ENCODE measurements at regions not wholly inside any gene's neighbourhood (a gene's known extent, or its start where the extent isn't known, plus 50 kb on each side); places are given as distances from the start of the nearest gene placed in this dataset.

DNA sequence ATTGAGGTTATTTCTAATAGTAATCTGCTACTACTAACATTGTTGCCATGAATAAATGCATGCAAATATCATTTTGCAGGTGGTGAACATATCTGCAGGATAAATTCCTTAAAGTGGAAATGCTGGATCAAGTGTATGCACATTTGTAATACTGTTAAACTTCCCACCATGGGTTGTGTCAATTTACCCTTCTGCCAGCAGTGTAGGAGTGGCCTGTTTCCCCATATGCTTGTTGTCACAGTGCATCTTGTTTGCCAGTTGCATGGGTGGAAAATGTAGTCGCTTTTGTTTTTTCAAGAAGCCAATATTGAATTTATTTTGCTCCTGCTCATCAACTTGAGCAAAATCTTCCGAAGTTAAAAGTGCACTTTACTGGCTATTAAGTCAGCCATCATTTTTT, 139.0 kb upstream of the ACKR3 start:
- DNase-seq (ENCODE audit: extremely low read depth, insufficient read length) = no peak
- H3K4me3 ChIP-seq (replicated peaks; ENCODE audit: low read depth, low read length) = no peak overlapping the region
- H3K27me3 ChIP-seq (replicated peaks; ENCODE audit: control insufficient read depth, insufficient read depth, low read length) = no peaks in the 10 kb centered on the region
- no peaks in the 10 kb centered on the region for H3K36me3 ChIP-seq (ENCODE audit: control insufficient read depth, insufficient read depth, low read length)
- TF ChIP-seq, protein P1, sequence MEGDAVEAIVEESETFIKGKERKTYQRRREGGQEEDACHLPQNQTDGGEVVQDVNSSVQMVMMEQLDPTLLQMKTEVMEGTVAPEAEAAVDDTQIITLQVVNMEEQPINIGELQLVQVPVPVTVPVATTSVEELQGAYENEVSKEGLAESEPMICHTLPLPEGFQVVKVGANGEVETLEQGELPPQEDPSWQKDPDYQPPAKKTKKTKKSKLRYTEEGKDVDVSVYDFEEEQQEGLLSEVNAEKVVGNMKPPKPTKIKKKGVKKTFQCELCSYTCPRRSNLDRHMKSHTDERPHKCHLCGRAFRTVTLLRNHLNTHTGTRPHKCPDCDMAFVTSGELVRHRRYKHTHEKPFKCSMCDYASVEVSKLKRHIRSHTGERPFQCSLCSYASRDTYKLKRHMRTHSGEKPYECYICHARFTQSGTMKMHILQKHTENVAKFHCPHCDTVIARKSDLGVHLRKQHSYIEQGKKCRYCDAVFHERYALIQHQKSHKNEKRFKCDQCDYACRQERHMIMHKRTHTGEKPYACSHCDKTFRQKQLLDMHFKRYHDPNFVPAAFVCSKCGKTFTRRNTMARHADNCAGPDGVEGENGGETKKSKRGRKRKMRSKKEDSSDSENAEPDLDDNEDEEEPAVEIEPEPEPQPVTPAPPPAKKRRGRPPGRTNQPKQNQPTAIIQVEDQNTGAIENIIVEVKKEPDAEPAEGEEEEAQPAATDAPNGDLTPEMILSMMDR (IDR thresholded peaks at IDR 0.05; ENCODE audit: insufficient read depth, low read length, poor library complexity, severe bottlenecking) = no peak

DNA sequence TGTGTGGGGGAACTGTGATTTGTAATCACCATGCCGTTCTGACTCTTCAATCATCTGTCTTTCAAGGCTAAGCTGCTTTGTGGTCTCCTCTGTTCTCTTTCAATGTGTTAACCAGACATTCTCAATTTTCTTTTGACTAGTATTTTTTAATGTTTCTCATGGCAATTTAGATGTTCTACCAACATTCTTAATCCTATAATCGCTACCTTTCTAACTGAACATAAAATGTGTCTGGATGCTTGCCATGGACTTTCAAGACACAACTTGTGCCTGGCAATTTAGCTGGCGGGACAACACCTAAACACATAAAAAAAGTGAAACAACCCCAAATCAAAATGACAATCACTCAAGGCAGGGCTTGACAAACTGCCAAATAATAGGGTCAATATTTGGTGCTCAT, 135.0 kb upstream of the ACKR3 start:
- no peak for DNase-seq (ENCODE audit: extremely low read depth, insufficient read length)
- no peaks in the 10 kb centered on the region for H3K27me3 ChIP-seq (replicated peaks; ENCODE audit: control insufficient read depth, insufficient read depth, low read length)
- TF ChIP-seq, protein P1 (IDR thresholded peaks at IDR 0.05; ENCODE audit: insufficient read depth, low read length, poor library complexity, severe bottlenecking) = no peak

DNA sequence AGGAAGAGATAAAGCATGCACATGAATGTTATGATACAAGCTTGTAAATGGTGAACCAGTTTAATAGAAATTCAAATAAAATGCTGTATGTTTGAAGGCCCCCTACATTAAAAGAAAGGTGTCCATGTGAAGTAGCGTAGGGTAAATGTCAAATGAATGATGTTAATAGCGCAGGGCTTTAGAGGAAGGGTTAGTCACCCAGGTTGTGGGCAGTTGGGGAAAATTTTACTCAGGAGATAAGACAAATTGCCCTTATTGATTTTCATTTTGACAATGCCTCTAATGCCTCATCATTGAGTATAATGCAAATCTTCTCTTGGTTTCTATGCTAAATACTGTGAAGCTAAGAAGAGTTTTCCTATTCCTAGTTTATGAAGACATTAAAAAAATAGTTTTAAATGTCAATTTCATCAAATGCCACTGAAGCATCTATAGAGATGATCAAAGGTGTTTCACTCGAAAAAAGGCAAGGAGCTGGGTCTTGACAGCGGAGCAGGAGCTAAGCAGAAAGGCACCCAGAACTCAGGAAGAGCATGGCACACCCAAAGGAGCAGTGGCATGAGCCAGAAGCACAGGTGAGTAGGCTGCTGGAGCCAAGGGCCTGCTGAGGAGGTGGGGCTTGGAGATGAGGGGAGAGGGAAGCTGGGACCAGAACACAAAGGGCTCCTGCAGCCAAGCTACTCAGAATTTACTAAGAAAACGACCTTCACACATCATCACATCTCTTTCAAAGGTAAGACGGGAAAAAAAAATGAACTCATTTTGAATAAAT, 129.3 kb upstream of the ACKR3 start:
- H3K4me3 ChIP-seq (replicated peaks; ENCODE audit: low read depth, low read length) = no peak overlapping the region
- H3K27me3 ChIP-seq (replicated peaks; ENCODE audit: control insufficient read depth, insufficient read depth, low read length) = no peaks in the 10 kb centered on the region; the same call in 1 of the 2 replicates
- DNase-seq (ENCODE audit: extremely low read depth, insufficient read length) = no peak
- TF ChIP-seq, protein P1 (IDR thresholded peaks at IDR 0.05; ENCODE audit: insufficient read depth, low read length, poor library complexity, severe bottlenecking) = no peak
- H3K36me3 ChIP-seq (ENCODE audit: control insufficient read depth, insufficient read depth, low read length) = no peaks in the 10 kb centered on the region

More for the DNA sequence above, 135.0 kb upstream of the ACKR3 start:
- Histone ChIP-seq H3K4me3 (replicated peaks; ENCODE audit: low read depth, low read length) (no peak overlapping the region), H3K36me3 (ENCODE audit: control insufficient read depth, insufficient read depth, low read length) (no peaks in the 10 kb centered on the region)

DNA sequence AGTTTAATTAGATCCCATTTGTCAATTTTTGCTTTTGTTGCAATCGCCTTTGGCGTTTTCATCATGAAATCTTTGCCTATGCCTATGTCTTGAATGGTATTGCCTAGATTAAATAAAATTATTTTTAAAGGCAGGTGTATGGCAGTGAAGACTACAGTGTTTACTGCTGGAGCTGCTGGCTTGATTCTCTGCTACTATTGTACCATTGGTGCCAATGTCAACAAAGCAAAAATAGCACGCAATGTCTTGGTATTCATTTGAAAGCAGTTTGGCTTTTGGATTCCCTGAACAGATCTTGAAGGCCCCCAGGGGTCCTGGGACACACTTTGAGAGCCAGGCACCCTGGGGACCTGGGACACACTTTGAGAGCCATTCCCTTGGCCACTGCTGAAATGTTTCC, 125.4 kb upstream of the ACKR3 start:
- TF ChIP-seq, protein P1 (IDR thresholded peaks at IDR 0.05; ENCODE audit: insufficient read depth, low read length, poor library complexity, severe bottlenecking) = no peak
- H3K4me3 ChIP-seq (replicated peaks; ENCODE audit: low read depth, low read length) = no peak overlapping the region
- no peak for DNase-seq (ENCODE audit: extremely low read depth, insufficient read length)
- H3K36me3 ChIP-seq (ENCODE audit: control insufficient read depth, insufficient read depth, low read length) = no peaks in the 10 kb centered on the region
- no peaks in the 10 kb centered on the region; the same call in 1 of the 2 replicates for H3K27me3 ChIP-seq (replicated peaks; ENCODE audit: control insufficient read depth, insufficient read depth, low read length)

DNA sequence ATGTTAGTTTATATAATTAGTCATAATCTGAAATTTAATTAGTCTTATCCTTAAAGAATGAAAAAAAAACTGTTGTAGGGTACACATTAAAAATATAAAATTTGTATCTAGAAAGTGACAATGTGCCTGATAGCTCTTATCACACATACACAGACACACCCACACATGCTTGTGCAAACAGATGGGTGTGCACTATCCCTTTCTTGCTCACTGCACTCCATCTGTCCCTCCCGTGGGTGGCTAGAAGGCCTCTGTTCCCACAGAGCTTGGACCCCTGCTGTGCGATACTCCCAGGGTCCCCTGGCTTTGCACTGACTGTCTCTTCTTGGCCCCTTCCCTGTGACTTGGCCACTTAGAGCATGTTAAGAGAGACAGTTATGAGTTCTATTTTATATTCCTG, 123.9 kb upstream of the ACKR3 start:
- no peak for DNase-seq (ENCODE audit: extremely low read depth, insufficient read length)

More for the DNA sequence above, 123.9 kb upstream of the ACKR3 start:
- TF ChIP-seq, protein P1 (IDR thresholded peaks at IDR 0.05; ENCODE audit: insufficient read depth, low read length, poor library complexity, severe bottlenecking) = no peak
- no peak overlapping the region for H3K4me3 ChIP-seq (replicated peaks; ENCODE audit: low read depth, low read length)
- H3K27me3 ChIP-seq (replicated peaks; ENCODE audit: control insufficient read depth, insufficient read depth, low read length) = no peaks in the 10 kb centered on the region; the same call in 1 of the 2 replicates
- no peaks in the 10 kb centered on the region for H3K36me3 ChIP-seq (ENCODE audit: control insufficient read depth, insufficient read depth, low read length)

Measured in GM06990 (cell line).